Esophagus muscularis mucosa (tissue), 4 donors: ENCODE measurements at regions not wholly inside any gene's neighbourhood (a gene's known extent, or its start where the extent isn't known, plus 50 kb on each side); places are given as distances from the start of the nearest gene placed in this dataset.

ENCODE experiments used
- CTCF ChIP-seq, 3 experiments: fragments of 200-600 bp in 2 of 3; fragments of 450-650 bp in 1 of 3; sonication (generic) in 2 of 3; IDR thresholded peaks; one replicate each; pipeline ENCODE4 v1.5.1; 2017 to 2019; ENCODE audit warnings: antibody characterized with exemption in 3 of 3, mild to moderate bottlenecking in 2 of 3, moderate library complexity in 1 of 3
- EP300 ChIP-seq: sonication (generic); formaldehyde crosslinking; IDR thresholded peaks from one replicate; pipeline ENCODE4 v1.6.1; 2017; ENCODE audit warnings: antibody characterized with exemption
- POLR2A ChIP-seq: fragments of 450-650 bp; IDR thresholded peaks from one replicate; pipeline ENCODE4 v1.6.1; 2017; ENCODE audit warnings: antibody characterized with exemption, moderate library complexity, mild to moderate bottlenecking, low read depth
- POLR2AphosphoS5 ChIP-seq, 2 donors: sonication (generic); formaldehyde crosslinking; IDR thresholded peaks; one replicate each; pipeline ENCODE4 v1.6.1; 2017; ENCODE audit warnings: antibody characterized with exemption in 2 of 2

- TF ChIP-seq CTCF (IDR thresholded peaks at IDR 0.05) (no peak), POLR2A (no peak), EP300 (no peak), POLR2AphosphoS5 (IDR thresholded peaks at IDR 0.05) (no peak)
Observed at GRCh38 chr16:50497592-50497991, 50.6 kb upstream of the NKD1 start.
